ENCODE measurements at regions not wholly inside any gene's neighbourhood (a gene's known extent, or its start where the extent isn't known, plus 50 kb on each side); places are given as distances from the start of the nearest gene placed in this dataset.

DNA sequence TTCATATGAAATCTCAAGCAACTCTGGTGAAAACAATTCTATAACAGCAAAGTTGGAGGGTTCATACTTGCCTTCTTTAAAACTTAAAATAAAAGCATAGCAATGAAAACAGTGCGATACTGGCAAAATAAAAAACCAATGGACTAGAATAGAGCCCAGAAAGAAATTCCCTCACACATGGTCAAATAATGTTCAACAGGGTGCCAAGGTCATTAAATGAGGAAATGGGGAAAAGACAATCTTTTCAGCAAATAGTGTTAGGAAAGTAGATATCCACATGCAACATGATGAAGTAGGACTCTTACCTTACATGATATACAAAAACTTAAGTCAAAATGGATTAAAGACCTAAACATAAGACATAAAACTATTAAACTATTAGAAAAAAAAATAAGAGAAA, 970.2 kb upstream of the AGA start:
- Histone ChIP-seq H3K27ac (no peak overlapping the region), H3K9me3 (peaks cover 0 to 15% of the 10 kb centered on the region in 2 donors), H3K4me3 (no peak overlapping the region), H3K36me3 (no peaks in the 10 kb centered on the region), H3K27me3 (no peaks in the 10 kb centered on the region), H3K4me1 (no peaks in the 10 kb centered on the region)
- DNase-seq (no peak), ATAC-seq (no peak)
- TF ChIP-seq, protein P1, sequence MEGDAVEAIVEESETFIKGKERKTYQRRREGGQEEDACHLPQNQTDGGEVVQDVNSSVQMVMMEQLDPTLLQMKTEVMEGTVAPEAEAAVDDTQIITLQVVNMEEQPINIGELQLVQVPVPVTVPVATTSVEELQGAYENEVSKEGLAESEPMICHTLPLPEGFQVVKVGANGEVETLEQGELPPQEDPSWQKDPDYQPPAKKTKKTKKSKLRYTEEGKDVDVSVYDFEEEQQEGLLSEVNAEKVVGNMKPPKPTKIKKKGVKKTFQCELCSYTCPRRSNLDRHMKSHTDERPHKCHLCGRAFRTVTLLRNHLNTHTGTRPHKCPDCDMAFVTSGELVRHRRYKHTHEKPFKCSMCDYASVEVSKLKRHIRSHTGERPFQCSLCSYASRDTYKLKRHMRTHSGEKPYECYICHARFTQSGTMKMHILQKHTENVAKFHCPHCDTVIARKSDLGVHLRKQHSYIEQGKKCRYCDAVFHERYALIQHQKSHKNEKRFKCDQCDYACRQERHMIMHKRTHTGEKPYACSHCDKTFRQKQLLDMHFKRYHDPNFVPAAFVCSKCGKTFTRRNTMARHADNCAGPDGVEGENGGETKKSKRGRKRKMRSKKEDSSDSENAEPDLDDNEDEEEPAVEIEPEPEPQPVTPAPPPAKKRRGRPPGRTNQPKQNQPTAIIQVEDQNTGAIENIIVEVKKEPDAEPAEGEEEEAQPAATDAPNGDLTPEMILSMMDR (IDR thresholded peaks at IDR 0.05) = no peak
- intact Hi-C loops (cut with DNase I) = no loop called here

DNA sequence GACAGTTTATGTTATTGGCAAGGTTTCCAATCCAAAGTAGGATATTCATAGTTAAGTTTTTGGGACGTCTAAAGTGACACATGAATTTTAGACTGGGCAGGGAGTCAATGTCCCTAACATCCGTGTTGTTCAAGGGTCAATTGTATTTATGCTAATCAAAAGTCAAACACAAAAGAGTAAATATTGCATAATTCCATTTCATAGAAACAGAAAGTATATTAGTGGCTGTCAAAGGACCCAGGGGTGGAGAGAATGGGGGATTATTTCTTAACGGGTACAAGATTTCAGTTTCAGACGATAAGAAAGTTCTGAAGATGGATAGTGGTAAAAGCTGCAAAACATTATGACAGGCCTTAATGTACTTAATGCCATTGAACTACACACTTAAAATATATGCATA, 971.8 kb upstream of the AGA start:
- Histone ChIP-seq H3K27ac (no peak overlapping the region), H3K27me3 (no peaks in the 10 kb centered on the region), H3K36me3 (no peaks in the 10 kb centered on the region), H3K4me3 (no peak overlapping the region), H3K9me3 (peaks cover 0 to 12% of the 10 kb centered on the region in 2 donors), H3K4me1 (no peaks in the 10 kb centered on the region)
- no peak for DNase-seq
- TF ChIP-seq, protein P1 (IDR thresholded peaks at IDR 0.05) = no peak
- intact Hi-C loops (cut with DNase I) = no loop called here
- ATAC-seq = peak; percentile 40

DNA sequence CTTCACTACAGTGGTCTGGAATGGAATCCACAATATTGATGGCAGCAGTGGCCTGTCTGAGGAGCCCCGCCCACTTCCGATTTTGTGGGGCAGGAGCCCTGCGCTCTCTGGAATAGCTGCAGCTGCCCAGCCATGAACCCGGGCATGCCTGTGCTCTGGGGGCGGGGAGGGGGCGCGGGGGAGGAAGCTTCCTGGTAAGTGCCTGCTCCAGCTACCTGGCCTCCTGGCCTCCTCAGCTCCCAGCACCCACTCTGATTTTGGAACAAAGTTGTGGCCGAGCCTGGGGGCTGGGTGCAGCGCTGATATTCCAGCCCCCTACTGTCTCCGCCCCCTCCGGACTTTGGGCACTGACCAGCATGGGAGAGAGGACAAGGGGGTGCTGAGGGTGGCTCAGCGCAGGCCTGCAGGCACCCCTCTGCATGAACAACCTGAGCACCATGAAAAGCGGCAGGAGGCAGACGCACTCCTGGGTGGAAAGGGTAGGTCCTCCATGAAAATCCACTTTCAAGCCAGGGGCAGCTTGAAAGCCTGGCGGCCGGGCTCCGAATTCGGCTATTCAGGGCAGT, 972.7 kb upstream of the AGA start:
- Histone ChIP-seq H3K4me3 (no peak overlapping the region), H3K9me3 (peaks cover 0 to 14% of the 10 kb centered on the region in 2 donors)
- no peak for ATAC-seq

DNA sequence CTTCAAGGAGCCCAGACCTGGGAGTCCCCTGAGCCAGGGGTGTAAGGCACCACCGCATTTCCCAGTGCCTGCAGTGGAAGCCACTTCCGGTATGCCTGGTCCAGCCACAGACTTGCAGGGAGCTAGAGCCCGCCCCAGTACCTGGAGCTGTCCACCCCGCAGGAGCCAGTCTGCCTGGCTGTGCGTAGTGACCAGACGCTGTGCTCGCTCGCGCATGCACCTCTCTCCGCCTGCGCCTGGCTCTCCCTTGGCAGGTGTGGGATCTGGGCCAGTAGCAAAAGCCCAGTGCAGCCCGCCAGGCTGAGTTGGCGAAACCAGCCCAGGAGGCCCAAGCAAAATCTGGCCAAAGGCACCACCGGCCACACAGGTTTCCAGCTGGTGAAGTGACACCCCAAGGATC, 973.7 kb upstream of the AGA start:
- peak in 1 of 4 donors; percentile 67 for DNase-seq
- H3K36me3 ChIP-seq = no peaks in the 10 kb centered on the region
- H3K4me1 ChIP-seq = no peaks in the 10 kb centered on the region
- no peaks in the 10 kb centered on the region for H3K27me3 ChIP-seq
- TF ChIP-seq, protein P1 (IDR thresholded peaks at IDR 0.05) = no peak
- peaks cover 0 to 14% of the 10 kb centered on the region in 2 donors for H3K9me3 ChIP-seq
- intact Hi-C loops (cut with DNase I) = no loop called here
- no peak for ATAC-seq
- no peak overlapping the region for H3K27ac ChIP-seq
- H3K4me3 ChIP-seq = no peak overlapping the region

More for the DNA sequence above, 972.7 kb upstream of the AGA start:
- TF ChIP-seq, protein P1 (IDR thresholded peaks at IDR 0.05) = no peak
- Histone ChIP-seq H3K4me1 (no peaks in the 10 kb centered on the region), H3K27me3 (no peaks in the 10 kb centered on the region), H3K27ac (no peak overlapping the region), H3K36me3 (no peaks in the 10 kb centered on the region)
- intact Hi-C loops (cut with DNase I) = no loop called here
- DNase-seq = peak in 1 of 4 donors; percentile 37

DNA sequence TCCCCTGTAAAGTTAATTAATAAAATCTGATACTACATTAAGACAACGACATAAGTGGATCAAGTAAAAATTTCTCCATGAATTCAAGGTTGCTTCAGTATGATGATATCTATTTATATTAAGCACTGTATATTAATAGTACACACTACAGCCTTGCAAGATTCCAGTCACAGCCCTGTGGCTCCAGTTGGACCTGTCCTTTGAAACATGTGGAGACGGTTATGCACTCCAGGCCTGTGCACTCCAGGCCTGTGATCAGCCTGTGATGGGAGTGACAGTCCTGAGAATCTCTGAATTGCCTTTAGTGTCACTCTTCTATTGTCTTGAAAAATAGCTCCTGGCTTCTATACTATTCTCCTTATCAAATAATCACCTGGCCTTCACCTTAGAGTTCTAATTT, 981.1 kb upstream of the AGA start:
- no peaks in the 10 kb centered on the region for H3K27me3 ChIP-seq
- intact Hi-C loops (cut with DNase I) = no loop called here
- no peaks in the 10 kb centered on the region for H3K36me3 ChIP-seq
- no peaks in the 10 kb centered on the region for H3K4me1 ChIP-seq
- TF ChIP-seq, protein P1 (IDR thresholded peaks at IDR 0.05) = no peak
- H3K4me3 ChIP-seq = no peak overlapping the region
- ATAC-seq (no peak), DNase-seq (no peak)
- H3K27ac ChIP-seq = no peak overlapping the region
- H3K9me3 ChIP-seq = peaks cover 0 to 14% of the 10 kb centered on the region in 2 donors
